Stimulated activated CD8-positive, alpha-beta memory T cell treated with anti-CD3 and anti-CD28 coated beads, Interleukin-15, amount 100 ng/mL, for 1 hour (primary cell): ENCODE measurements at regions not wholly inside any gene's neighbourhood (a gene's known extent, or its start where the extent isn't known, plus 50 kb on each side); places are given as distances from the start of the nearest gene placed in this dataset.

Experiments used
- DNase-seq: peaks from one replicate; pipeline ENCODE4 v3.0.0-alpha.2; 2020; ENCODE audit warnings: low read depth

- DNase-seq, result no peak
Measured at GRCh38 chr10:78802431-78802830, 266.3 kb upstream of the ZMIZ1 start.

- DNase-seq, result no peak
Measured at GRCh38 chr10:78802866-78803265, 265.9 kb upstream of the ZMIZ1 start.

- DNase-seq, result no peak
Measured at GRCh38 chr10:78803710-78804109, 265.1 kb upstream of the ZMIZ1 start.

GRCh38 chr10:78804411-78805032 lies 264.2 kb upstream of the ZMIZ1 start:
- DNase-seq, result no peak

GRCh38 chr10:78805176-78805575 lies 263.6 kb upstream of the ZMIZ1 start:
- no peak for DNase-seq

- DNase-seq, result no peak
Measured at GRCh38 chr10:78806681-78807221, 262.0 kb upstream of the ZMIZ1 start.

- DNase-seq, result no peak
Measured at GRCh38 chr10:78807504-78808203, 261.1 kb upstream of the ZMIZ1 start.

GRCh38 chr10:78808286-78808685 lies 260.5 kb upstream of the ZMIZ1 start:
- no peak for DNase-seq

- DNase-seq, result no peak
Measured at GRCh38 chr10:78808736-78809367, 259.9 kb upstream of the ZMIZ1 start.

- no peak for DNase-seq
Measured at GRCh38 chr10:78811174-78811573, 257.6 kb upstream of the ZMIZ1 start.

- no peak for DNase-seq
Measured at GRCh38 chr10:78812571-78813318, 256.0 kb upstream of the ZMIZ1 start.

- DNase-seq, result no peak
Measured at GRCh38 chr10:78813526-78813925, 255.2 kb upstream of the ZMIZ1 start.

GRCh38 chr10:78813998-78814399 lies 254.8 kb upstream of the ZMIZ1 start:
- DNase-seq, result no peak

- DNase-seq, result no peak
Measured at GRCh38 chr10:78814407-78814806, 254.4 kb upstream of the ZMIZ1 start.

GRCh38 chr10:78815702-78816334 lies 252.9 kb upstream of the ZMIZ1 start:
- no peak for DNase-seq

- no peak for DNase-seq
Measured at GRCh38 chr10:78817361-78817760, 251.4 kb upstream of the ZMIZ1 start.

- DNase-seq, result no peak
Measured at GRCh38 chr10:78817804-78818203, 251.0 kb upstream of the ZMIZ1 start.

GRCh38 chr10:78819361-78820006 lies 249.3 kb upstream of the ZMIZ1 start:
- DNase-seq, result no peak

- DNase-seq, result no peak
Measured at GRCh38 chr10:78820007-78820362, 248.8 kb upstream of the ZMIZ1 start.

- no peak for DNase-seq
Measured at GRCh38 chr10:78821052-78821451, 247.7 kb upstream of the ZMIZ1 start.
